Loucy (cell line): ENCODE measurements at regions not wholly inside any gene's neighbourhood (a gene's known extent, or its start where the extent isn't known, plus 50 kb on each side); places are given as distances from the start of the nearest gene placed in this dataset.

ENCODE experiments used
- H2AFZ ChIP-seq: fragments of 200-600 bp; sonication (generic); 2 replicates; pipeline ENCODE4 v1.6.0; 2016; ENCODE audit warnings: antibody characterized with exemption, mild to moderate bottlenecking, low read length, moderate library complexity
- H3F3A ChIP-seq: fragments of 200-600 bp; 2 replicates; pipeline ENCODE4 v1.6.0; 2016; ENCODE audit warnings: antibody characterized with exemption, low read depth, mild to moderate bottlenecking
- H3K27me3 ChIP-seq: fragments of 200-600 bp; sonication (generic); 2 replicates; pipeline ENCODE4 v1.6.1; 2014; ENCODE audit warnings: low read length, mild to moderate bottlenecking; ENCODE audit not compliant: insufficient read depth, poor library complexity, severe bottlenecking
- H3K36me3 ChIP-seq: fragments of 200-600 bp; sonication (generic); 2 replicates; pipeline ENCODE4 v1.6.1; 2016; ENCODE audit warnings: low read length; ENCODE audit not compliant: insufficient read depth
- H3K4me1 ChIP-seq: fragments of 200-600 bp; sonication (generic); 2 replicates; pipeline ENCODE4 v1.5.1; 2014; ENCODE audit warnings: low read length, mild to moderate bottlenecking; ENCODE audit not compliant: insufficient read depth, poor library complexity, severe bottlenecking
- H3K4me2 ChIP-seq: fragments of 200-600 bp; sonication (generic); 2 replicates; pipeline ENCODE4 v1.6.0; 2014; ENCODE audit warnings: antibody characterized with exemption, low read length, low read depth, mild to moderate bottlenecking; ENCODE audit not compliant: poor library complexity, severe bottlenecking
- H3K4me3 ChIP-seq: fragments of 200-600 bp; sonication (generic); 2 replicates; pipeline ENCODE4 v1.5.1; 2014; ENCODE audit warnings: low read length, mild to moderate bottlenecking, mixed read lengths; ENCODE audit not compliant: poor library complexity, severe bottlenecking
- H3K79me2 ChIP-seq: fragments of 200-600 bp; sonication (generic); 2 replicates; pipeline ENCODE4 v1.6.1; 2014; ENCODE audit warnings: low read length; ENCODE audit not compliant: insufficient read depth
- H3K9ac ChIP-seq: fragments of 200-600 bp; sonication (generic); 2 replicates; pipeline ENCODE4 v1.6.0; 2014; ENCODE audit warnings: mild to moderate bottlenecking, low read depth, low read length, moderate library complexity; ENCODE audit not compliant: poor library complexity, severe bottlenecking
- H3K9me2 ChIP-seq: fragments of 200-600 bp; sonication (generic); replicated peaks from 2 replicates; pipeline ENCODE4 v1.6.1; 2016; ENCODE audit warnings: low read depth, low read length, mixed read lengths
- H3K9me3 ChIP-seq: fragments of 200-600 bp; sonication (generic); 2 replicates; pipeline ENCODE4 v1.6.1; 2014; ENCODE audit warnings: mild to moderate bottlenecking, antibody characterized with exemption, low read length, low read depth; ENCODE audit not compliant: insufficient read depth
- H4K20me1 ChIP-seq: fragments of 200-600 bp; sonication (generic); 2 replicates; pipeline ENCODE4 v1.6.0; 2014; ENCODE audit warnings: antibody characterized with exemption, low read length, mild to moderate bottlenecking; ENCODE audit not compliant: insufficient read depth, poor library complexity, severe bottlenecking
- CTCF ChIP-seq: fragments of 200-600 bp; sonication (generic); conservative IDR thresholded peaks from 2 replicates; pipeline ENCODE4 v1.5.1; 2014; ENCODE audit warnings: mild to moderate bottlenecking, antibody characterized with exemption, low read length
- EZH2phosphoT487 ChIP-seq: fragments of 200-600 bp; IDR thresholded peaks from 2 replicates; pipeline ENCODE4 v1.6.1; 2018; ENCODE audit warnings: antibody characterized with exemption, mild to moderate bottlenecking, moderate library complexity, borderline replicate concordance

- Histone ChIP-seq H3F3A (no peaks in the 10 kb centered on the region), H3K9me3 (no peaks in the 10 kb centered on the region), H3K4me1 (no peaks in the 10 kb centered on the region), H3K27me3 (no peaks in the 10 kb centered on the region), H4K20me1 (no peaks in the 10 kb centered on the region), H3K4me2 (no peak overlapping the region), H3K79me2 (no peaks in the 10 kb centered on the region), H3K36me3 (no peaks in the 10 kb centered on the region), H3K9me2 (no peaks in the 10 kb centered on the region), H3K9ac (no peak overlapping the region), H3K4me3 (no peak overlapping the region), H2AFZ (no peak overlapping the region)
- TF ChIP-seq EZH2phosphoT487, result no peak
Measured at GRCh38 chr2:18122544-18123210, 244.2 kb downstream of the KCNS3 start.

DNA sequence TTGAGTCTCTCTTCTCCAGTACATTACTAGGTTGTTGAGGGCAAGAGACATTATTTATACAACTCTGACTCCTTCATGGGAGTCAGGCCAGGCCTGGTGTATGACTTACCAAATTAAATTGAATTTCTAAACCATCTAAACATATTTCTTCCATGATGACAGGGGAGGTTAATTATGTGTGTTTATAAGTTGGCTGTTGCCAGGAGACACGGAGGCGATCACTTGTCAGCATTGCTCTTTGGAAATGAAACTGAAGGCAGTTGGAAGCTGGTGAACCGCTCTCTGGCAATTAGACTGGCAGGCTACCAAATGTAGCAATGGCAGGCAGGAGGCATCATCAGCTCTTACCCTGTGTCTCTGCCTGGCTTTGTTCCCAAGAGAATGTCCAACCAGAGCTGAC, 241.4 kb downstream of the KCNS3 start:
- Histone ChIP-seq H3K4me2 (no peak overlapping the region), H3K9ac (no peak overlapping the region), H2AFZ (no peak overlapping the region), H3K4me1 (no peaks in the 10 kb centered on the region), H3F3A (no peaks in the 10 kb centered on the region), H4K20me1 (no peaks in the 10 kb centered on the region), H3K79me2 (no peaks in the 10 kb centered on the region), H3K27me3 (no peaks in the 10 kb centered on the region), H3K4me3 (no peak overlapping the region), H3K9me2 (no peaks in the 10 kb centered on the region), H3K36me3 (no peaks in the 10 kb centered on the region), H3K9me3 (no peaks in the 10 kb centered on the region)
- TF ChIP-seq EZH2phosphoT487, result no peak
- TF ChIP-seq CTCF, result no peak

- Histone ChIP-seq H2AFZ (no peak overlapping the region), H3K9me2 (no peaks in the 10 kb centered on the region), H3K4me1 (no peaks in the 10 kb centered on the region), H3K79me2 (no peaks in the 10 kb centered on the region), H3K36me3 (no peaks in the 10 kb centered on the region), H3K27me3 (no peaks in the 10 kb centered on the region), H3K4me2 (no peak overlapping the region), H3F3A (no peaks in the 10 kb centered on the region), H3K9ac (no peak overlapping the region), H3K9me3 (no peaks in the 10 kb centered on the region), H3K4me3 (no peak overlapping the region), H4K20me1 (no peaks in the 10 kb centered on the region)
- TF ChIP-seq CTCF, result no peak
- no peak for TF ChIP-seq EZH2phosphoT487
Measured at GRCh38 chr2:18118703-18119102, 240.2 kb downstream of the KCNS3 start.

GRCh38 chr2:18117592-18117991, 239.1 kb downstream of the KCNS3 start:
- H3K9me2 ChIP-seq, result no peaks in the 10 kb centered on the region
- H3K27me3 ChIP-seq, result no peaks in the 10 kb centered on the region
- H3K4me2 ChIP-seq, result no peak overlapping the region
- H3K9me3 ChIP-seq, result no peaks in the 10 kb centered on the region
- H3F3A ChIP-seq, result no peaks in the 10 kb centered on the region
- no peaks in the 10 kb centered on the region for H3K79me2 ChIP-seq
- no peak overlapping the region for H3K4me3 ChIP-seq
- no peaks in the 10 kb centered on the region for H3K4me1 ChIP-seq
- no peaks in the 10 kb centered on the region for H3K36me3 ChIP-seq
- no peak for TF ChIP-seq EZH2phosphoT487
- peak; percentile 84 for TF ChIP-seq CTCF
- no peak overlapping the region for H3K9ac ChIP-seq
- H2AFZ ChIP-seq, result no peak overlapping the region
- no peaks in the 10 kb centered on the region for H4K20me1 ChIP-seq
